Ovary (tissue), 7 donors: ENCODE measurements at regions not wholly inside any gene's neighbourhood (a gene's known extent, or its start where the extent isn't known, plus 50 kb on each side); places are given as distances from the start of the nearest gene placed in this dataset.

Source experiments
- DNase-seq, 5 donors: peaks; one replicate each; pipeline ENCODE4 v3.0.0-alpha.2; 2019 to 2020
- H3K27ac ChIP-seq, 2 donors: fragments of 200-600 bp; one replicate each; pipeline versions ENCODE4 v1.5.1 to v1.8.0; 2019 to 2022
- H3K27me3 ChIP-seq: fragments of 200-600 bp; one replicate; pipeline ENCODE4 v1.8.0; 2022
- H3K36me3 ChIP-seq: fragments of 200-600 bp; sonication (generic); one replicate; pipeline ENCODE4 v1.5.1; 2019
- H3K4me1 ChIP-seq: one replicate; pipeline ENCODE4 v1.8.1; 2013; ENCODE audit warnings: mild to moderate bottlenecking, moderate library complexity; ENCODE audit not compliant: insufficient read depth
- H3K4me3 ChIP-seq: fragments of 200-600 bp; sonication (generic); one replicate; pipeline ENCODE4 v1.5.1; 2017
- H3K9me3 ChIP-seq, 2 donors: fragments of 200-600 bp in 1 of 2; sonication (generic) in 1 of 2; one replicate each; pipeline versions ENCODE4 v1.5.1 to v1.8.1; 2013 to 2019; ENCODE audit warnings: mild to moderate bottlenecking in 1 of 2, moderate library complexity in 1 of 2
- CTCF ChIP-seq, 3 donors: fragments of 450-650 bp in 2 of 3; fragments of 200-600 bp in 1 of 3; IDR thresholded peaks; one replicate each; pipeline versions ENCODE4 v1.5.1 to v1.8.0; 2016 to 2022; ENCODE audit warnings: antibody characterized with exemption in 3 of 3, mild to moderate bottlenecking in 1 of 3
- EP300 ChIP-seq: sonication (generic); formaldehyde crosslinking; IDR thresholded peaks from one replicate; pipeline ENCODE4 v1.6.1; 2017; ENCODE audit warnings: antibody characterized with exemption
- POLR2A ChIP-seq: fragments of 450-650 bp; IDR thresholded peaks from one replicate; pipeline ENCODE4 v1.6.1; 2017; ENCODE audit warnings: antibody characterized with exemption, mild to moderate bottlenecking, moderate library complexity
- WGBS, 3 donors: extraction: QIAGEN DNeasy Blood & Tissue Kit in 1 of 3; methylation state at CpG; one replicate each; pipeline versions ENCODE4 v1.1.5 to v1.1.7; 2013 to 2017; 5-methylcytosine and 5-hydroxymethylcytosine counted together
- intact Hi-C, 4 donors: fragments of 100-400 bp; cut with DNase I; formaldehyde crosslinking; loops; one replicate each; pipeline versions ENCODE4 v1.11.0 to v1.15.1; 2022 to 2023
- donor health status: DM: no; HTN: no; CAD: no; lungs with moderate emphysema.
- donor health status: DM: no; HTN: no; CAD: no.
- donor health status: Bipolar disorder and iron deficiency.
- donor health status: DM: no; HTN: no; CAD: no.
- donor health status: DM: yes; HTN: yes; CAD: no.

DNA sequence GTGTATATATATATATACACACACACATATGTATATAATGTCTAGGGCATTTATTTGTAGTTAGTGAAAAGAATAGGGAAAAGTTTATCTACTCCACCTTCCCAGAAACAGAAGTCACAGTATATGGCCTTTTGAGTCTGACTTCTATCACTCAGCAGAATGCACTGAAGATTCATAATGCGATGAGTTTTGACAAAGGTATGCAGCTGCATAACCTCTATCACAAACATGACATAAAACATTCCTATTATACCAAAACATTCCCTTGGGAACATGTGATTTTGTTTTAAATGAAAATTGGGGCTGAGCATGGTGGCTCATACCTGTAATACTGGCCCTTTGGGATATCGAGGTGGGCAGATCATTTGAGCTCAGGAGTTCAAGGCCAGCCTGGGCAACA, 137.3 kb upstream of the EEPD1 start:
- 39 to 70% (median 54%) methylated on average over 2 of the region's 2 CpGs for WGBS, 3 donors
- no peaks in the 10 kb centered on the region for H3K36me3 ChIP-seq
- intact Hi-C loops = no loop called here
- no peaks in the 10 kb centered on the region for H3K9me3 ChIP-seq
- no peak for DNase-seq
- H3K4me3 ChIP-seq = no peak overlapping the region
- TF ChIP-seq POLR2A (no peak), EP300 (no peak), CTCF (IDR thresholded peaks at IDR 0.05) (no peak)
- H3K4me1 ChIP-seq = no peaks in the 10 kb centered on the region
- H3K27me3 ChIP-seq = no peaks in the 10 kb centered on the region
- H3K27ac ChIP-seq = no peak overlapping the region

- H3K27ac ChIP-seq = no peak overlapping the region
- no peak overlapping the region for H3K4me3 ChIP-seq
- no peak for TF ChIP-seq EP300
- TF ChIP-seq CTCF (IDR thresholded peaks at IDR 0.05) = no peak
- no peak for TF ChIP-seq POLR2A
- 96% methylated on average over 4 of the region's 4 CpGs for WGBS, 3 donors
- no peaks in the 10 kb centered on the region for H3K27me3 ChIP-seq
- no peaks in the 10 kb centered on the region for H3K9me3 ChIP-seq
- no peaks in the 10 kb centered on the region for H3K4me1 ChIP-seq
- no peaks in the 10 kb centered on the region for H3K36me3 ChIP-seq
- DNase-seq = no peak
- intact Hi-C loops = no loop called here
These were observed 136.4 kb upstream of the EEPD1 start for GRCh38 chr7:36016648-36017047.

DNA sequence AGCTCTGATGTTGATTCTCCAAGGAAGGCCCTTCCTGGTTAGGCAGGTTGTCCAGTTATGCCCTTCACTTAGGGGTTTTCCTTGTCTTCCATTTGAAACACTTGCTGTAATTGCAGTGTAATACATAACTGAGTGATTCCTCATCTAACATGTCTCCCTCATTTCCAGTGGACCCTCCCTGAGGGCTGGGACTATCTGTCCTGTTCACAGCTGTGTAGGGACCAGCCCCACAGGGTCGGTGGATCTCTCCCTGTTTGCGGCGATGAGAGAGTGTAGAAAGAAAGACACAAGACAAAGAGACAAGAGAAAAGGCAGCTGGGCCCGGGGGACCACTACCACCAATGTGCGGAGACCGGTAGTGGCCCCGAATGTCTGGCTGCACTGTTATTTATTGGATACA, 135.9 kb upstream of the EEPD1 start:
- TF ChIP-seq POLR2A = no peak
- 88 to 92% (median 89%) methylated on average over 7 of the region's 7 CpGs for WGBS, 3 donors
- no peak overlapping the region for H3K4me3 ChIP-seq
- DNase-seq = no peak
- intact Hi-C loops = no loop called here
- H3K36me3 ChIP-seq = no peaks in the 10 kb centered on the region
- H3K4me1 ChIP-seq = no peaks in the 10 kb centered on the region
- H3K9me3 ChIP-seq = no peaks in the 10 kb centered on the region
- H3K27me3 ChIP-seq = no peaks in the 10 kb centered on the region
- no peak overlapping the region for H3K27ac ChIP-seq

GRCh38 chr7:36018816-36019484, 134.1 kb upstream of the EEPD1 start:
- WGBS, 3 donors = 97% methylated on average over 7 of the region's 7 CpGs
- no peaks in the 10 kb centered on the region for H3K36me3 ChIP-seq
- no peak overlapping the region for H3K27ac ChIP-seq
- TF ChIP-seq CTCF (IDR thresholded peaks at IDR 0.05) (no peak), POLR2A (no peak), EP300 (no peak)
- intact Hi-C loops = no loop called here
- H3K4me3 ChIP-seq = no peak overlapping the region
- H3K27me3 ChIP-seq = no peaks in the 10 kb centered on the region
- DNase-seq = no peak
- H3K9me3 ChIP-seq = no peaks in the 10 kb centered on the region
- H3K4me1 ChIP-seq = no peaks in the 10 kb centered on the region

DNA sequence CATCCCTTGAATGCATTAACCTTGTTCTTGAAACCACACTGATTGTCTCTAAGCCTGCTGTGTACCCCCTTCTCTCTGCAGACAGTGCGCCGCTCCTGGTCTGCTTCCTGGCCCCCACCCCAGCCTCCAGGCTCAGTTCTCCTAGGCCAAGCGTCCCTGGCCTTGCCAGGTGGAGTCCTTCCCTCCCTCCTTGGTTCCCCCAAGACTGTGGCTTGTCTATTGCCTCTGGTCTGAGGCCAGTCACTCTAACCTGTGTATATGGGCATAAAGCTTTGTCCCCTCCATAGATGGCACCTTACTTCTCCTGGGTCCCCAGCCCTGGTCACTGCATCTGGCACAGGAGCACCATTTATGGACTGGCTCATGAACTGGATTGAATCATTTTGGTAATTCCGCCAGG, 133.5 kb upstream of the EEPD1 start:
- TF ChIP-seq CTCF (IDR thresholded peaks at IDR 0.05) (no peak), EP300 (no peak), POLR2A (no peak)
- H3K27me3 ChIP-seq = no peaks in the 10 kb centered on the region
- H3K27ac ChIP-seq = no peak overlapping the region
- no peaks in the 10 kb centered on the region for H3K9me3 ChIP-seq
- H3K4me3 ChIP-seq = no peak overlapping the region
- no peaks in the 10 kb centered on the region for H3K36me3 ChIP-seq
- intact Hi-C loops = no loop called here
- DNase-seq = no peak
- 95 to 100% (median 98%) methylated on average over 4 of the region's 4 CpGs for WGBS, 3 donors
- no peaks in the 10 kb centered on the region for H3K4me1 ChIP-seq
